NCI-H2196 treated with DMSO at 0.1 percent for 48 hours (cell line): ENCODE measurements at regions not wholly inside any gene's neighbourhood (a gene's known extent, or its start where the extent isn't known, plus 50 kb on each side); places are given as distances from the start of the nearest gene placed in this dataset.
"Not testable (repeated sequence)": the region's sequence is repeated elsewhere in the genome, so short reads cannot be mapped to it uniquely, and the experiment has no call there.

ENCODE experiments used
- DNase-seq: peaks from one replicate; lab custom pipeline; 2025; ENCODE audit not compliant: unreplicated experiment; lab: John Stamatoyannopoulos, UW

- DNase-seq: no peak
Observed at GRCh38 chr21:32096411-32096810, 182.4 kb downstream of the MIS18A start.

- DNase-seq: no peak
Observed at GRCh38 chr21:32094804-32095203, 184.0 kb downstream of the MIS18A start.

GRCh38 chr21:32093646-32094462 lies 185.0 kb downstream of the MIS18A start:
- no peak for DNase-seq

GRCh38 chr21:32090956-32091355 lies 187.9 kb downstream of the MIS18A start:
- no peak for DNase-seq

GRCh38 chr21:32089766-32090165 lies 189.1 kb downstream of the MIS18A start:
- DNase-seq: no peak

- no peak for DNase-seq
Observed at GRCh38 chr21:32088471-32088870, 190.4 kb downstream of the MIS18A start.

- DNase-seq: no peak
Observed at GRCh38 chr21:32087447-32087846, 191.4 kb downstream of the MIS18A start.

GRCh38 chr21:32083197-32083596 lies 195.7 kb downstream of the MIS18A start:
- DNase-seq: no peak

- DNase-seq: no peak
Observed at GRCh38 chr21:32082466-32082865, 196.4 kb downstream of the MIS18A start.

GRCh38 chr21:32073593-32073992 lies 200.8 kb downstream of the HUNK start:
- no peak for DNase-seq

GRCh38 chr21:32073190-32073589 lies 200.4 kb downstream of the HUNK start:
- no peak for DNase-seq

- not testable (repeated sequence) for DNase-seq
Observed at GRCh38 chr21:32071620-32072019, 198.8 kb downstream of the HUNK start.

- DNase-seq: no peak
Observed at GRCh38 chr21:32070676-32071330, 198.0 kb downstream of the HUNK start.

GRCh38 chr21:32070126-32070525 lies 197.3 kb downstream of the HUNK start:
- DNase-seq: no peak

GRCh38 chr21:32065654-32066053 lies 192.8 kb downstream of the HUNK start:
- DNase-seq: no peak

- DNase-seq: no peak
Observed at GRCh38 chr21:32064281-32064910, 191.6 kb downstream of the HUNK start.

GRCh38 chr21:32062591-32063227 lies 189.9 kb downstream of the HUNK start:
- DNase-seq: no peak

GRCh38 chr21:32061729-32062128 lies 188.9 kb downstream of the HUNK start:
- DNase-seq: no peak

- DNase-seq: no peak
Observed at GRCh38 chr21:32056791-32057190, 184.0 kb downstream of the HUNK start.

GRCh38 chr21:32055305-32055704 lies 182.5 kb downstream of the HUNK start:
- DNase-seq: no peak
